ENCODE measurements at regions not wholly inside any gene's neighbourhood (a gene's known extent, or its start where the extent isn't known, plus 50 kb on each side); places are given as distances from the start of the nearest gene placed in this dataset.

DNA sequence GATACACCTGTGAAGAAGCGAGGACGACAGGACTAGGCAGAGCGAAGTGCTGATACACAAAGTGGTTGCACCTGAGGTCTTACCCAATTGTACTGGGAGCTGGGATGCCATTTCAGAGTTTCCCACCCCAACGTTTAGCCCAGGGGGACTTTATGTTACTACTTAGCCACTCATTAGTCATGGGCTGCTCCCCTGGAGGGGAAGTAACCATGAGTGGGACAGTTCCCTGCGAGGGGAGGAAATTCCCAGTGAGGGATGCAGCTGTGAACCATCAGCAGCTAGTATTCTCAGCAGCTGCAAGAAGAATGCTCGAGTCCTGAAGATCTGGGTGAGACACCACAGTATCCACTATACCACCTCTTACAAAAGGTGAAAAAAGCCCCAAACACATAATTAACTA is 93.7 kb upstream of the ACTBL2 start:
- TF ChIP-seq, protein P1, sequence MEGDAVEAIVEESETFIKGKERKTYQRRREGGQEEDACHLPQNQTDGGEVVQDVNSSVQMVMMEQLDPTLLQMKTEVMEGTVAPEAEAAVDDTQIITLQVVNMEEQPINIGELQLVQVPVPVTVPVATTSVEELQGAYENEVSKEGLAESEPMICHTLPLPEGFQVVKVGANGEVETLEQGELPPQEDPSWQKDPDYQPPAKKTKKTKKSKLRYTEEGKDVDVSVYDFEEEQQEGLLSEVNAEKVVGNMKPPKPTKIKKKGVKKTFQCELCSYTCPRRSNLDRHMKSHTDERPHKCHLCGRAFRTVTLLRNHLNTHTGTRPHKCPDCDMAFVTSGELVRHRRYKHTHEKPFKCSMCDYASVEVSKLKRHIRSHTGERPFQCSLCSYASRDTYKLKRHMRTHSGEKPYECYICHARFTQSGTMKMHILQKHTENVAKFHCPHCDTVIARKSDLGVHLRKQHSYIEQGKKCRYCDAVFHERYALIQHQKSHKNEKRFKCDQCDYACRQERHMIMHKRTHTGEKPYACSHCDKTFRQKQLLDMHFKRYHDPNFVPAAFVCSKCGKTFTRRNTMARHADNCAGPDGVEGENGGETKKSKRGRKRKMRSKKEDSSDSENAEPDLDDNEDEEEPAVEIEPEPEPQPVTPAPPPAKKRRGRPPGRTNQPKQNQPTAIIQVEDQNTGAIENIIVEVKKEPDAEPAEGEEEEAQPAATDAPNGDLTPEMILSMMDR (conservative IDR thresholded peaks at IDR 0.05), result no peak
- TF ChIP-seq ZFX (IDR thresholded peaks at IDR 0.05), result no peak
